D721Med (cell line): ENCODE measurements at regions not wholly inside any gene's neighbourhood (a gene's known extent, or its start where the extent isn't known, plus 50 kb on each side); places are given as distances from the start of the nearest gene placed in this dataset.

Experiments
- DNase-seq: peaks from one replicate; pipeline ENCODE4 v3.0.0; 2011; ENCODE audit warnings: low spot score; ENCODE audit not compliant: insufficient read length
- FAIRE-seq: peaks from 2 replicates; lab custom pipeline; 2011; peaks lifted over from hg19 to GRCh38; lab: Jason Lieb, UNC
- TF ChIP-seq, protein P1 (sequence below): IDR thresholded peaks from 2 replicates; pipeline ENCODE4 v1.5.1; 2012; ENCODE audit warnings: mild to moderate bottlenecking, control low read depth; ENCODE audit not compliant: insufficient read depth; ENCODE audit errors: missing control alignments

DNA sequence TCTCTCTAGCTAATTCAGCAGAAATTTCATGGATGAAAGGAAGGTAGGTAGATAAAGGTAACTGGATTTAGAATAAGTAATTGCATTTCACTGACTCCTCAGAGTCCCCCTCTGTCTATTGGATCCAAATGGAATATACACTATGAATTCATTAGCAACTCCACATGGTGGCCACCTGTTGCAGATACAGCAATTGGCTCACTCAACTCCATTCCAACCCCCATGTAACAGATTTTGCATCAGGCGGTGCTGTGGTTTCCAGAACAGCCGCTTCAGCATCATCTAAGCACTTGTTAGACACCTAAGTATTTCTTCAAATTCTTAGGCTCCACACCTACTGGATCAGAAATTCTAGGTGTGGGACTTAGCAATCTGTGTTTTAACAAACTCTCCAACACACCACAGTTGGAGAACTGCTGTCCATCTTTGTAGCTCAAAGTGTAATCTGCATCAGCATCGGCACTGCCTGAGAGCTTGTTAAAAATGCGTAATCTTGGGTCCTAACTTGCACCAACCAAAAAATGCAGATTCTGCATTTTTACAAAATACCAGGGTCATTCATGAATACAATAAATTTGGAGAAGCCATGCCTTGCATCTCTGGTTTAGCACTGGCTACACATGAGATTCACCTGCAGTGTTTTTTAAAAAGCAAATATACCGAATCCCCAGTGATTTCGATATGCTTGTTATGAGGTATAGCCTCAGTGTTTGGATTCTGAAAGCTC is 413.8 kb upstream of the CD180 start:
- TF ChIP-seq, protein P1, sequence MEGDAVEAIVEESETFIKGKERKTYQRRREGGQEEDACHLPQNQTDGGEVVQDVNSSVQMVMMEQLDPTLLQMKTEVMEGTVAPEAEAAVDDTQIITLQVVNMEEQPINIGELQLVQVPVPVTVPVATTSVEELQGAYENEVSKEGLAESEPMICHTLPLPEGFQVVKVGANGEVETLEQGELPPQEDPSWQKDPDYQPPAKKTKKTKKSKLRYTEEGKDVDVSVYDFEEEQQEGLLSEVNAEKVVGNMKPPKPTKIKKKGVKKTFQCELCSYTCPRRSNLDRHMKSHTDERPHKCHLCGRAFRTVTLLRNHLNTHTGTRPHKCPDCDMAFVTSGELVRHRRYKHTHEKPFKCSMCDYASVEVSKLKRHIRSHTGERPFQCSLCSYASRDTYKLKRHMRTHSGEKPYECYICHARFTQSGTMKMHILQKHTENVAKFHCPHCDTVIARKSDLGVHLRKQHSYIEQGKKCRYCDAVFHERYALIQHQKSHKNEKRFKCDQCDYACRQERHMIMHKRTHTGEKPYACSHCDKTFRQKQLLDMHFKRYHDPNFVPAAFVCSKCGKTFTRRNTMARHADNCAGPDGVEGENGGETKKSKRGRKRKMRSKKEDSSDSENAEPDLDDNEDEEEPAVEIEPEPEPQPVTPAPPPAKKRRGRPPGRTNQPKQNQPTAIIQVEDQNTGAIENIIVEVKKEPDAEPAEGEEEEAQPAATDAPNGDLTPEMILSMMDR, result no peak
- FAIRE-seq (no peak), DNase-seq (no peak)

DNA sequence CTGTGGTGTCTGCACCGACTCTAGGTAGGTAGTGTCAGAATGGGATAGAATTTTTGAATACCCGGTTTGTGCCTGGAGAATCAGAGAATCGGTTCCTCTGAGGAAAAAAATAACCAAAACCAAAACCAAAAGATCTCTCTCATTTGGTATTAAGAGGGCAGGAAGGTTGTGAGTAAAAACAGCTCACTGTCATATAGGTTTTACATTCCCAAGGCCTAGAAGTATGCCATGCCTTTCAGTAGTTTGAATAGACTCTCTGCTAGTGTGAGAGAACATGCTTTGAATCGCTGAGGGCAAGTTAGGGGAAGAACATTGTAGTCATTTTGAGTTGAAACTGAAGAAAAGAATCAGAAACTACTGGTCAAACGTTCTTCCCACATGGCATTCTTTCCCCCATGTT is 411.4 kb upstream of the CD180 start:
- no peak for DNase-seq
- TF ChIP-seq, protein P1, result no peak
- no peak for FAIRE-seq

DNA sequence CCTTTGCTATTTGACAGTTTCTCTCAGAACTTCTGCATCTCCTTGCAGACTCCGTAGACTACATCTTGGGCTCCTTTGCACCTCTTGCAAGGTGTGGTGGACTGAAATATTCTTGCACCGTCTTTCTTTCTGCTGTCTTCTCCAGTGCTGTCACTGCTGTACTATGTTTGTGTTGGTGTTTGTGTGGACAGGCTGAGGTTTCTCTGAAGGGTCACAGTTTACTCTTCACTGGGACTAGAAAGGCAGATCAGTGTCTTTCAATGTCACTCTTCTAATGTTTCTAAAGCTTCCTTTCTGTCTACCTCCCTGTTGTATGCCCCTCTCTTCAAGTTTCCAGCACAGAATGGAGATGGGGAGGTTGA is 410.0 kb upstream of the CD180 start:
- TF ChIP-seq, protein P1, result no peak
- FAIRE-seq (no peak), DNase-seq (no peak)

DNA sequence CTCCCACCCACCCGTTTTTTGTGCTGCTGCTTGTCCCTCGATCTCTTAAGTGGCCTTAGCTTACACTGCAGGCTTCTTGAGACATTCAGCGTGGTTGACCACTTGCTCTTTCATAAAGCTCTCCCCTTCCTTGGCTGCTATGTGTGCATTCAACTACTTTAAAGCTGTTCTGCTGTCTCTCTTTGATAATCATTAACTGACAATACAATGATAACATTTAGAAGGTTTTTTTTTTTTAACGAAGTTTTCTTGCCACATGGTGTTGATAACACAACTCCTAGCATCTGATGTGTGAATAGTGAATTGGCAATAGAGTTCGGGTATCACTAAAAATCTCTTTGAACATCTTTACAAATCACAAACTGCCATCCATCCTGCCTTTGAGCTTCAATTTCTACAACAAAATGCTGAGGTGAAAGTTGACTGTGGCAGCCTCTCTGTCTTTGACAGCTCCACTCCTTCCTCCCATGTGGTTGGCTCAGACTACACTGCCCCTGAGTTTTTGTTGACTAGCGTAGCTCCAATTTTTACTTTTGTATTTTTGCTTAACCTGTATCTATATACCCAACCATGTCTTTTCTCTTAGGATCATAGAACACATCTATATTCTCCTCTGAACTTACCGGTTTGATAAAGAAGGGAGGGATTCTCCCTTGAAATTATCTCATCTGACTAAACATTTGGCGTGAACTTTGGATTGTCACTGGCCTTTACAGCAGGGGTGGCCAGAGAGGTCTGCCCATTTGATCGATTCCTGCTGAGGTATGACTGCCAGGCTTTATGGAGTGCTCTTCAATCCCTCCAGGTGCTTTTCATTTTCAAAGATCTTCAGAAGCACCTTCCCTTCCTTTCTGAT is 409.4 kb upstream of the CD180 start:
- FAIRE-seq, result no peak
- TF ChIP-seq, protein P1, result no peak
- DNase-seq, result no peak

DNA sequence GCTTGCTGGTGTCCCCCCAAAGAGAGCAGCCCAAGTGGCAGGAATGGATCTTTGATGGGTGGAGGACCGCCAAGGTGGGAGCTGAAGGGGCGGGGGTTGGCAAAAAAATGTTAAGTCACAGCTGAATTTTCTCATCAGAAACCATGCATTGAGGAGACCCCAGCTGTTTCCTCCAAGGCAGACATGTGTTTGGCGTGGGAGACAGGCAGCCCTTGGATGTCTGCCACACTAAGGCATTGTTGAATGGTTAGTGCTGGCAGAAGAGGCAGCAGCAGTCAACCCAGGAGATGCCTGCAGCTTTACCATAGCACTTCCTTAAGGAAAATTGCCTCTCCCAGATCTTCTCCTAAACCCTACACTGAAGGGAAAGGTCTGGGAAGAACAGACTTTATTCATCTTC is 394.9 kb upstream of the CD180 start:
- FAIRE-seq (no peak), DNase-seq (no peak)
- TF ChIP-seq, protein P1, result no peak

DNA sequence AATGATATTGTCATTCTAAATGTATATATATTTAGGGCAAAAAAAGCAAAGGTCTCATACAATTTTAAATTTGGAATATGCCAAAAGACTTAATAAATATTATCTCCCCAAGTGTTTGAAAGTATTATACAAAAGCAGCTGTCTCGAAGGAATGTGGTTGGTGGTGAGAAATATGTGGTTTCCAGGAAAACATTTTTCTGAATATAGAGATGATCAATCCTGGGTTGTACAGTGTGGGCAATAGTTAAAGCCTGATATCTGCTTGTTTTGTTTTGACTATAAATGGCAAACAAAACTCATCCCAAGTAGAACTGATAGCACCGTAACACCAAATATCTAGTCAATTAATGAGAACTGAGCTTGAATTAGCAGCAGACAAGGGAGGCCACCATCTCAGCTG is 391.8 kb upstream of the CD180 start:
- no peak for DNase-seq
- no peak for FAIRE-seq
- TF ChIP-seq, protein P1, result no peak

DNA sequence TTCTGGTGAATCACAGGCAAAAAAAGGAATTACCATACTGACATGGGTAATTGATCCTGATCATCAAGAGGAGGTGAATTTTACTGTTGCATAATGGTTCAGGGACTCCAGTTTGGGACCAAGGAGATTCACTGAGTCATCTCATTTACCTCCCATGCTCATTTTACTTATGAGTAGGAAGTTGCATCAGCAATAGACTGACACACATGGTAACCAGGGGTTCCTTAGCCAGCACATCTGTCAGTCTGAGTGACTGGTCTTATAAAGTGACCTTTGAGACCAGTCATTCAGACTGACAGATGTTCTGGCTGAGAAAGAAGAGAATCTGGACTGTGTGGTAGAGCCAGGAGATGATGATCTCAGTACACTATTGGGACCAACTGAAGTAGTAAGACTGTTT is 384.6 kb upstream of the CD180 start:
- DNase-seq (no peak), FAIRE-seq (no peak)
- TF ChIP-seq, protein P1, result no peak
